IPS-20b (cell line): ENCODE measurements at regions not wholly inside any gene's neighbourhood (a gene's known extent, or its start where the extent isn't known, plus 50 kb on each side); places are given as distances from the start of the nearest gene placed in this dataset.
"Not testable (repeated sequence)": the region's sequence is repeated elsewhere in the genome, so short reads cannot be mapped to it uniquely, and the experiment has no call there.

Experiments
- H3K27ac ChIP-seq: one replicate; pipeline ENCODE4 v1.5.1; 2013; ENCODE audit warnings: low read length
- H3K27me3 ChIP-seq: 2 replicates; pipeline ENCODE4 v1.6.1; 2013; ENCODE audit warnings: mild to moderate bottlenecking, low read length, inconsistent platforms; ENCODE audit not compliant: insufficient read depth
- H3K36me3 ChIP-seq: 2 replicates; pipeline ENCODE4 v1.6.1; 2013; ENCODE audit warnings: low read depth, mild to moderate bottlenecking, inconsistent platforms, low read length, moderate library complexity; ENCODE audit not compliant: insufficient read depth
- H3K4me1 ChIP-seq: 2 replicates; pipeline ENCODE4 v1.6.1; 2013; ENCODE audit warnings: mild to moderate bottlenecking, control low read depth, inconsistent platforms, low read length, moderate library complexity; ENCODE audit not compliant: insufficient read depth
- H3K4me3 ChIP-seq: 2 replicates; pipeline ENCODE4 v1.5.1; 2013; ENCODE audit warnings: mild to moderate bottlenecking, low read length, inconsistent platforms
- H3K9ac ChIP-seq: 2 replicates; pipeline ENCODE4 v1.6.1; 2013; ENCODE audit warnings: low read depth, mild to moderate bottlenecking, inconsistent platforms, low read length, moderate library complexity
- H3K9me3 ChIP-seq: 2 replicates; pipeline ENCODE4 v1.6.1; 2013; ENCODE audit warnings: mild to moderate bottlenecking, low read depth, low read length, inconsistent platforms; ENCODE audit not compliant: insufficient read depth

- H3K27ac ChIP-seq: no peak overlapping the region
- no peak overlapping the region for H3K4me3 ChIP-seq
- no peaks in the 10 kb centered on the region for H3K27me3 ChIP-seq
- H3K36me3 ChIP-seq: no peaks in the 10 kb centered on the region
- H3K9me3 ChIP-seq: no peaks in the 10 kb centered on the region
- no peaks in the 10 kb centered on the region for H3K4me1 ChIP-seq
- H3K9ac ChIP-seq: no peak overlapping the region
Observed at GRCh38 chr3:35292568-35292967, 346.8 kb upstream of the ARPP21 start.

GRCh38 chr3:35295906-35296305 is 343.4 kb upstream of the ARPP21 start:
- H3K4me1 ChIP-seq: no peaks in the 10 kb centered on the region
- no peak overlapping the region for H3K9ac ChIP-seq
- no peak overlapping the region for H3K4me3 ChIP-seq
- no peak overlapping the region for H3K27ac ChIP-seq
- no peaks in the 10 kb centered on the region for H3K27me3 ChIP-seq
- H3K36me3 ChIP-seq: no peaks in the 10 kb centered on the region
- H3K9me3 ChIP-seq: no peaks in the 10 kb centered on the region

GRCh38 chr3:35296533-35296932 is 342.8 kb upstream of the ARPP21 start:
- Histone ChIP-seq H3K9me3 (no peaks in the 10 kb centered on the region), H3K36me3 (no peaks in the 10 kb centered on the region), H3K4me3 (no peak overlapping the region), H3K27me3 (no peaks in the 10 kb centered on the region), H3K27ac (no peak overlapping the region), H3K9ac (no peak overlapping the region), H3K4me1 (no peaks in the 10 kb centered on the region)

- not testable (repeated sequence) for H3K4me3 ChIP-seq, H3K27ac ChIP-seq, H3K27me3 ChIP-seq, H3K9ac ChIP-seq, H3K4me1 ChIP-seq, H3K9me3 ChIP-seq, H3K36me3 ChIP-seq
Observed at GRCh38 chr3:35296944-35297343, 342.4 kb upstream of the ARPP21 start.

- H3K4me1 ChIP-seq: no peaks in the 10 kb centered on the region
- H3K9ac ChIP-seq: no peak overlapping the region
- H3K27ac ChIP-seq: no peak overlapping the region
- no peaks in the 10 kb centered on the region for H3K36me3 ChIP-seq
- H3K4me3 ChIP-seq: no peak overlapping the region
- H3K27me3 ChIP-seq: no peaks in the 10 kb centered on the region
- no peaks in the 10 kb centered on the region for H3K9me3 ChIP-seq
Observed at GRCh38 chr3:35305406-35305805, 333.9 kb upstream of the ARPP21 start.

GRCh38 chr3:35307296-35307695 is 332.0 kb upstream of the ARPP21 start:
- Histone ChIP-seq H3K27me3 (no peaks in the 10 kb centered on the region), H3K9ac (no peak overlapping the region), H3K27ac (no peak overlapping the region), H3K9me3 (no peaks in the 10 kb centered on the region), H3K36me3 (no peaks in the 10 kb centered on the region), H3K4me1 (no peaks in the 10 kb centered on the region), H3K4me3 (no peak overlapping the region)

- H3K9me3 ChIP-seq, H3K4me1 ChIP-seq, H3K9ac ChIP-seq, H3K27ac ChIP-seq, H3K4me3 ChIP-seq, H3K36me3 ChIP-seq, H3K27me3 ChIP-seq: not testable (repeated sequence)
Observed at GRCh38 chr3:35316841-35317240, 322.5 kb upstream of the ARPP21 start.

GRCh38 chr3:35320646-35321407 is 318.5 kb upstream of the ARPP21 start:
- H3K9ac ChIP-seq: no peak overlapping the region
- no peak overlapping the region for H3K4me3 ChIP-seq
- H3K4me1 ChIP-seq: no peaks in the 10 kb centered on the region
- H3K9me3 ChIP-seq: peaks cover 15% of the 10 kb centered on the region
- H3K36me3 ChIP-seq: no peaks in the 10 kb centered on the region
- no peaks in the 10 kb centered on the region for H3K27me3 ChIP-seq
- H3K27ac ChIP-seq: no peak overlapping the region

GRCh38 chr3:35322070-35322469 is 317.3 kb upstream of the ARPP21 start:
- H3K4me3 ChIP-seq: no peak overlapping the region
- no peak overlapping the region for H3K27ac ChIP-seq
- peaks cover 23% of the 10 kb centered on the region for H3K9me3 ChIP-seq
- H3K9ac ChIP-seq: no peak overlapping the region
- H3K4me1 ChIP-seq: no peaks in the 10 kb centered on the region
- no peaks in the 10 kb centered on the region for H3K36me3 ChIP-seq
- no peaks in the 10 kb centered on the region for H3K27me3 ChIP-seq

- no peaks in the 10 kb centered on the region for H3K27me3 ChIP-seq
- no peak overlapping the region for H3K27ac ChIP-seq
- H3K9me3 ChIP-seq: 0 out of 2 replicates have a peak, but pooled peaks cover 6% of the 10 kb centered on the region
- H3K4me3 ChIP-seq: no peak overlapping the region
- no peaks in the 10 kb centered on the region for H3K36me3 ChIP-seq
- no peak overlapping the region for H3K9ac ChIP-seq
- H3K4me1 ChIP-seq: peaks cover 4% of the 10 kb centered on the region
Observed at GRCh38 chr3:35335703-35336102, 303.6 kb upstream of the ARPP21 start.

- Histone ChIP-seq H3K4me1 (peaks cover 4% of the 10 kb centered on the region), H3K9ac (no peak overlapping the region), H3K27ac (no peak overlapping the region), H3K9me3 (0 out of 2 replicates have a peak, but pooled peaks cover under 1% of the 10 kb centered on the region), H3K36me3 (no peaks in the 10 kb centered on the region), H3K4me3 (no peak overlapping the region), H3K27me3 (no peaks in the 10 kb centered on the region)
Observed at GRCh38 chr3:35336601-35337000, 302.7 kb upstream of the ARPP21 start.

GRCh38 chr3:35338186-35338585 is 301.1 kb upstream of the ARPP21 start:
- no peaks in the 10 kb centered on the region for H3K27me3 ChIP-seq
- no peak overlapping the region for H3K4me3 ChIP-seq
- H3K9me3 ChIP-seq: no peaks in the 10 kb centered on the region
- H3K36me3 ChIP-seq: no peaks in the 10 kb centered on the region
- peaks cover 4% of the 10 kb centered on the region for H3K4me1 ChIP-seq
- H3K27ac ChIP-seq: no peak overlapping the region
- no peak overlapping the region for H3K9ac ChIP-seq
